ACHN (cell line): ENCODE measurements at regions not wholly inside any gene's neighbourhood (a gene's known extent, or its start where the extent isn't known, plus 50 kb on each side); places are given as distances from the start of the nearest gene placed in this dataset.
A peak's percentile ranks its signal among the peaks of the same experiment; 100 is the strongest.

ENCODE experiments used
- DNase-seq: peaks from one replicate; pipeline ENCODE4 v3.0.0-alpha.2; 2015
- in situ Hi-C: cut with HindIII; loops from 2 replicates; pipeline ENCODE4 v1.10.0; 2017; ENCODE audit warnings: low sequenced_read_pairs, low pct_ligation_motif_present, low pct_unique_long_range_greater_than_20kb

DNA sequence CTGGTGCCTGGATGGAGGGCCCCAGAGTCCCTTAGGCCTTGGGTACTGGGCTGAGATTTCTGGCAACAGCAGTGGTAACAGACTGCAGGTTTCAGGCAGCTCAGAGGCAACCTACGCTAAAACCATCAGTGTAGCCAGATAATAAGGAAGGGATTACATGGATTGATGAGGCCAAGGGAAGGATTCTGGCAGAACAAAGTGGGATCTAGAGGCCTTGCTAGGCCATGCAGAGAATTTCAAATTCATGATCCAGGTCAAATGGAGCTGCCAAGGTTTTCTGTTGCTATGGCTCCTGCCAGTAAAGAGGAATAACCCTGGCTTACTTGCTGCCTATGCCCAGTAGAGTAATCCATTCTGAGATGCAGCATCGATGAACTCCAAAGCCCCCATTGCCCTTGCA lies 445.7 kb downstream of the ADRA2A start:
- in situ Hi-C loops: no loop called here
- DNase-seq: no peak

DNA sequence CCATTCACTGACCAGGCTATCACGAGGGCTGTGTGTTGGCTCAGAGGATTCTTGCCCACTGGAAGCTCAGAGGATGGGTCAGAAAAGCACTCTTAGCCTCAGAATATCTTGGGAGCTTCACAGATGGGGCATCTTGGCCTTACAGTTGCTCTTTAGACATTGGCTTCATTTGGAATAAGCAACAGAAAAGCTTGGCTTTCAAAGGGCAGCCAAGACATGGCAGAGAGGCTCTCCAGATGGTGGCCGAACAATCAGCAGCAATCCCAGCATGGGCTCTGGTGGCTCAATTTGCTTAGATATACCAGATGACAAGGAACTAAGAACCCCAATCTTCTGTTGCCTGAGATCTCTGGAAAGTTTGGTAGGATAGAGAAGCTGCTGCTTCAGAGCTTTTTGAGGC lies 446.2 kb downstream of the ADRA2A start:
- in situ Hi-C loops: no loop called here
- DNase-seq: no peak

DNA sequence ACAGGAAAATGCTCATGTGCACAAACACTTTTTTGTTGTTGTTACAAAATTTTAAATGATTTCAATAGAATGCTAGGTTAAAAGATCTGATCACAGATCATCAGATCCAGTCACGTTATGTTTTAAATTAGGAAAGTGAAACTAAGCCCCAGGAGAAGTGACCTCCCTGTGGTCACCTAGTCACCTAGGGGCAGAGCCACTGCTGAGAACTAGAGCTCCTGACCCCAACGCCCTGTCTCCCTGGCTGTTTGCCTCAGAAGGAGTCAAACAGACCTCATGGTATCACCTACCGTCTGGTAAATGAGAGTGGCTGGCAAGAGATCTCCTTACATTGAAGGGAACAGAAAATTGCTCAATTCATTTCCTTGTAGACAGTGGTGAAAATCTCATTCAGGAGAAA lies 447.3 kb downstream of the ADRA2A start:
- in situ Hi-C loops: no loop called here
- DNase-seq: no peak

- in situ Hi-C loops: no loop called here
- DNase-seq: no peak
Measured at GRCh38 chr10:111525696-111526095, 448.9 kb downstream of the ADRA2A start.

DNA sequence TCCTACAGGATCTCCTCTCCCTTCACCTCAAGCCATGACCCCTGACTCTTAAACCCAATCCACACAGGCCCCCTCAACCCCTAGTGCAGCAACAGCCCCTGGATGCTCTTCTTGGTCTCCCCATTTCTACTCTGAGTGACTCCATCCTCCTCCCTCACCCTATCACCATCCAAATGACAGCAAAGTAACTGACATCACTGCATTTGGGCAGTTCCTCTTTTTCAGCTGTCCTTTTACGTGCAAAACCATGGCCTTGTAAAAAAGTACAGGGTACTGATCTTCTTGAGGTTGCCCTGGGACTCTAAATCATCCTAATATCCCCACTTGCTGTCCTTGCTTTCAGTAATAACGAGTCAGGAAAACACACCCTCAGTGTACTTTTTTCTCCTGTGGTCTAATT lies 454.9 kb downstream of the ADRA2A start:
- in situ Hi-C loops: no loop called here

DNA sequence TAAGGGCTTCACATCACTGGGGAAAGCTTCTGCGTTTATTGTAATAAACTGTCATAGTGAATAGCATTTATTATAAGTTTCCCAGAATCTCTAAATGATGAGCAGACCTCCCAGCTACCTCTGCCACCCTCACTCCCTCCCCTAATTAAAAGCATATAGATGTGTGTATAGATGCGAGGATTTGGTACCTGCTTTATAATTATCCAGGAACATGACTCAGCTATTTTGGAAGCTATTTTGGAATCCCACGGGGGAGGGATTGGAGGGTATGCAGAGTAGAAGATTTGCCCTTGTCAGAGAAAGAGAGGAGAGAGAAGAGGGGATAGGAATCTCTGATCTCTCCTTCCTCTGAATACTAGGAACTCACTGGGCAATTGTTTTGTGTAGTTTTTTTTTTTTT lies 455.3 kb downstream of the ADRA2A start:
- no peak for DNase-seq
- in situ Hi-C loops: no loop called here

More for the DNA sequence above, 454.9 kb downstream of the ADRA2A start:
- DNase-seq: no peak

DNA sequence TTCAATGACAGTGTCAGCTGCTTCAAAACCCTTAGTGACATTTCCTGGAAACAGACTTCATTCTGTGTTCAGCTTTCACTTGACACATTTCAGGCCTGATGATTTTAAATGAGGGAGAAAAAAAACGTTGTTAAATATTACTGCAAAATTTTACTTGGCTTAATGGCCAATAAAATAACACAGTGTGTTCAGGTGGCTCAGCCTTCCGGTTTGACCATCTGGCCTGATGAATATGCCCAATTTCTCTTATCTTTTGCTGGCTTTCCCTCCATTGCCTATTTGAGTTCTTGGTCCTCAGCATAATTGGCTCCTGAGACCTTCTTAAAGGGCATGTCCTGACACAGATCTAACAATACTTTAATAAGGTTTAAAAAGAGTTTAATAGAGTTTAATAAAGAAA lies 462.4 kb downstream of the ADRA2A start:
- no peak for DNase-seq
- in situ Hi-C loops: no loop called here

DNA sequence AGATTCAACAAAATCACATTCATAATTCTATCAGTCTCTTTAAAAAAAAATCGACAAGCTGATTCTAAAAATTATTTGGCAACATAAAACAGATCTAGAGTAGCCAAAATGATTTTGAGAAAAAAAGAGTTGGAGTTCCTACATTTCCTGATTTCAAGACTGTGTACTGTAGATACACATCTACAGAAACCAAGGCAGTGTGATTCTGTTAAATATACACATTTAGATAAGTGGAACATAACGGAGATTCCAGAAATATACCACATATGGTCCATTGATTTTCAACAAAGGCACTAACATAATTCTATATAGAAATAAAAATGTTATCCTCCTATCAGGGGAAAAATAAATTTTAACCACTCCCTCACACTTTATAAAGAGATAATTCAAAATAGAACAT lies 467.0 kb downstream of the ADRA2A start:
- no peak for DNase-seq
- in situ Hi-C loops: no loop called here

DNA sequence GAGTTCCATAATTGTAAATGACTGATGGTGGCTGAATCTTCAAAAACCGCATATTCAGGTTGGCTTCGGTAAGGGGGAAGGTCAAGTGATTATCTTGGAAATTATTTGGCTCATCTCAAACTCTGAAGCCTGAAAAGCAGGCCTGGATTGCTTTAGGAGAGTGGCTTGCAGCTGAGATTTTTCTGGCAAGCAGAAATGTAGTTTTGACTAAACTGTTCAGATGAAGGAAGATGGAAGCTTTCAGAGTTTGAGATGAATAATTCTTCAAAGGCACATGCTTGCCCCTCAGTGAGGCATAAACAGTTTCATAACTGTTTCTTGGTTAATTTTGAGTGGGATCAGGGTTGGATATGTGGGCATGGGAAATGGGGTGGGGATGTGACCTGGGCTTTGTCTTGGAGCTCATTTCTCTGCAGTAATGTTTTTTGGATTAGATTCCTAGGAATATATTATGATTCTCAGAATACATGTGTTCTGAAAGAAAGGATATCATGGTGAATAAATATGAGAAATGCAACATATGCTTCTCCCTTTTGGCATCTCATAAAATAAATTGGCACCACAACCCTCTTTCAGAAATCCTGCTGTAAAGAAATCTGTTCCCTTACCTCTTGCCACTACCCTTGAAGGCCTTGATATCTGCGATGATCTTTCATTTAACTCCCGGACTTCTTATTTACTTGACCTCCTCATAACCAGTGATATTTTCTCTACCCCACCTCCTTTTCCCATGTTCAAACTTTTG lies 469.2 kb downstream of the ADRA2A start:
- in situ Hi-C loops: no loop called here

GRCh38 chr10:111548084-111548726 lies 471.4 kb downstream of the ADRA2A start:
- in situ Hi-C loops: no loop called here
- no peak for DNase-seq

More for the DNA sequence above, 469.2 kb downstream of the ADRA2A start:
- no peak for DNase-seq

DNA sequence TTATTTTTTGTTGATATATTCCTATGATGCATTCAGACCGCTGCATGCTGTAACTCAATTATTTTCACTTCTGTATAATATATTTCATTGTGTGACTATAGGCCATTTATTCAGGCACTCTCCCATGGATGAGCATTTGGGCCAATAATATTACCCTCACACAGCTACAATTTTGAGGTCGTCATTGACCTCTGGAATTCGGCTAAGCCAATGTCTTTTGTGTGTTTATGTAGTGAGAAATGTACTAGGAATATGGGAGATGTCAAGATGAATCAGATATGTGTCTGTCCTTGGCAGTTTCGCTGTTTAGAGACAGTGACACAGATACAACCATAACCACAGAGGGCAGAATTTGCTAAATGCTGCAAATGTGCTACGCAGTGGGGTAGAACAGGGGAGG lies 474.2 kb downstream of the ADRA2A start:
- in situ Hi-C loops: no loop called here
- no peak for DNase-seq

DNA sequence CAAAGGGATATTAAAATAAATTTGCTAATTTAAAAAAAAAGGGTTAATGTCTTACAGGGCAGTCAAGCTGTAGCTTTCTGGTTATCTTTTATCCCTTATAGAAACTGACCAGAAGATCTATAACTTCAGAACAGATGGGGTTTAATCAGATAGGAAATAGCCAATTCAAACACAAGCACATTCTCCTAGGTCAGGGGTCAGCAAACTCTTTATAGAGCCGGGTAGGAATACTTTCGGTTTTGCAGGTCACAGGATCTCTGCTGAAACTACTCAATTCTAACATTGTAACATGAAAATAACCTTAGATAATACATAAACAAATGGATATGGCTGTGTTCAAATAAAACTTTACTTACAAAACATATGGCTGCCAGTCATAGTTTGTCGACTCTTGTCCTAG lies 479.8 kb downstream of the ADRA2A start:
- DNase-seq: no peak
- in situ Hi-C loops: no loop called here

- in situ Hi-C loops: no loop called here
- no peak for DNase-seq
Measured at GRCh38 chr10:111558211-111558610, 481.4 kb downstream of the ADRA2A start.

DNA sequence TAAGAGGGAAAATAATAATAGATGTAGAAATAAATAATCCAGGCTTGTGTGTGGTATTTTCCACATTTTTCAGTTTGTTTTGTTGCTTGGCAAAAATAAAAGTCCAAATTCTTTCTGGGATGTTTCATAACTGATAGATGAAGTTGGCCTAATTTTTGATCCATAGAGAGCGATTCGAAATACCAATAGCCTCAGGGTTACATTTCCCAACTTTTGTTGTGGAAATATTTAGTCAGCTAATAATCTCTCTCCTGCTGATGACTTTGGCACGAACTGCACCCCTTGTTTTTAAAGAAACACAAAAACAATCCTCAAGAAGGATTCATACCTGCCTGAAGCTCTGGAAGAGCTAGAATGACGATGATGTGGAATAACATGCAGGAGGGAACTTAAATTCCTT lies 483.2 kb downstream of the ADRA2A start:
- in situ Hi-C loops: no loop called here
- no peak for DNase-seq

- DNase-seq: no peak
- in situ Hi-C loops: no loop called here
Measured at GRCh38 chr10:111561124-111561523, 484.3 kb downstream of the ADRA2A start.

DNA sequence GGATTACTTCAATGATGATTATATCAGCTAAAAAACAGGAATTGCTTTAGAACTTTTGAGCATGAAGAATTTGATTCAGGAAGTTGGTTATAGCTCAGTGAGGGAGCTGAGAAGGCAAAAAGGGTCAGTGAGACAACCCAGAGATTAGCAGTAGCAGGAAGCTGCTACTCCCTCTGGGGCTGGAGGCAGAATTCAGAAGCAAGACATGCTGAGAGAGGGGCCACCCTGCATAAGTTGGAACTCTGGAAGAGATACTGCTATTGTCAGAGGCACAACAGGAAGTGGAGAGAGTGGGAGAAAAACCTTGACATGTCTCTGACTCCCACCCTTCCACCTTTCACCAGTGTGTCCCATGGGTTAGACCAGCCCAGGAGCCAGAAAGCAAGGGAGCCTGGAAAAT lies 488.7 kb downstream of the ADRA2A start:
- in situ Hi-C loops: no loop called here

DNA sequence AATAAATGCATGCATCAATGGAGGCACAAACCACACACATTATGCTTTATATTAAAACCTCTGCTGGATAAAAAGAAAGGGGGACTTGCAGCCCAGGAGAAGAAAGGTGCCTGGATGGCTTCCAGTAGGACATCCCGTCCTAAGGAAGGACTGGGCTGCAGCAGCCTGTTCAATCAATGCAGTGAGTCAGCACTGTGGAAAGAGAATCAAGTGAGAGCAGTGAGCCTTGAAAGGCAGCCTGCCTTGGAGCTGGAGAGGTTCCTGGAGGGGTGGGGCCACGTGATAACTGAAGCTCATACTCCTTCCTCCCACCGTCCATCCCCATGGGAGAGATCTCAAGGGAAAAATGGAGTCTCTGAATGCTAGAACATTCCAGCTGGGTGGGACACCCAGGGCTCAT lies 501.2 kb downstream of the ADRA2A start:
- DNase-seq: peak; percentile 67
- in situ Hi-C loops: no loop called here

More for the DNA sequence above, 488.7 kb downstream of the ADRA2A start:
- no peak for DNase-seq

DNA sequence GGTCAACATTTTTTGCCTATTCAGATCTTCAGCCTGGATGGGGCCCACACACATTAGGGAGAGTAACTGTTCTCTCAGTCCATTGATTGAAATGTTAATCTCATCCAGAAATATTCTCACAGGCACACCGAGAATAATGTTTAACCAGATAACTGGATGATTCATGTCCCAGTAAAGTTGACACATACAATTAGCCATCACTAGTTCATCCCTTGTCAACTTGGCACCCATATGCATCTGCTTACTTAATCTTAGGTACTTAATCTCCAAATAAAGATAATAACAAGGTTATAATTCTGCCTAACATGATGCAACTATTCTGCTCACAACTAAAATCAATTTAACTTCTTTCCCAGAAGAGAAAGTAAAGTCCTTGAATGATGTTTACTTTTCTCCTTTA lies 502.6 kb downstream of the ADRA2A start:
- in situ Hi-C loops: no loop called here
- peak; percentile 7 for DNase-seq

DNA sequence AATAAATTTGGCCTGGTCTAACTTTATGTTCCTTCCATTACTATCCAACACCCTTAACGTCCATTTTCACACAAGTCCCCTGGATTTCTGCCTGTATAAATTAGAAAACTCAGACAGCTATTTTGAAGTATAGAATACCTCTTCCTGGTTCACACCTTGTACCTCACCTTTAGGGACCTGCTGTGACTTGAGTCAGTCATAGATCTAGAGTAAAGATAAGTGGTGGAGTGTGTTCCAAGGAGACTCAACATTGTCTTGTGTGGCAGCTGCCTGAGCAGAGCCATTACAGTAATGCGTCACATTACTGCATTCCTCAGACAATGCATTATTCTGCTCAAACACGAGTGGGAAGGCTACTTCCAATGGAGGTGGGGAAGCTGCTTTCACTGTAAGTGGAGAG lies 513.9 kb downstream of the ADRA2A start:
- DNase-seq: no peak
- in situ Hi-C loops: no loop called here

GRCh38 chr10:111593578-111593977 lies 516.7 kb downstream of the ADRA2A start:
- in situ Hi-C loops: no loop called here
- DNase-seq: no peak
